22Rv1 (cell line): ENCODE measurements at regions not wholly inside any gene's neighbourhood (a gene's known extent, or its start where the extent isn't known, plus 50 kb on each side); places are given as distances from the start of the nearest gene placed in this dataset.

Source experiments
- ZFX ChIP-seq: fragments of 450-650 bp; IDR thresholded peaks from 2 replicates; pipeline ENCODE4 v1.6.1; 2017; ENCODE audit warnings: antibody characterized with exemption, borderline replicate concordance
- TF ChIP-seq, protein P1 (sequence below): fragments of 450-650 bp; IDR thresholded peaks from 2 replicates; pipeline ENCODE4 v1.5.1; 2017; ENCODE audit warnings: mild to moderate bottlenecking

DNA sequence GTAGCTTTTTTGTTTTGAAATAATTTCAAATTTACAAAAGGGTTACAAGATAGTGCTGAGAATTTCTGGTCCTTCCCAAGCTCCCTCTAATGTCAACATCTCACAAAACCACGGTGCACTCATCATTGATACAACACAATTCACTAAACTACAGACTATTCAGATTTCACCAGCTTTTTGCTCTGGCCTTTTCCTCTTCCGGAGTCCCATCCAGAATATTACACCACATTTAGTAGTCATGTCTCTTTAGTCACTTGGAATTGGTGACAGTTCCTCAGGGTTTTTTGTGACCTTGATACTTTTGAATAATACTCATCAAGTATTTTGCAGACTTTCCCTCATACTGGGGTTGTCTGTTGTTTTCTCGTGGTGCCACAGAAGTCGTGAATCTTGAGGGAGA, 484.0 kb downstream of the GADD45G start:
- TF ChIP-seq, protein P1, sequence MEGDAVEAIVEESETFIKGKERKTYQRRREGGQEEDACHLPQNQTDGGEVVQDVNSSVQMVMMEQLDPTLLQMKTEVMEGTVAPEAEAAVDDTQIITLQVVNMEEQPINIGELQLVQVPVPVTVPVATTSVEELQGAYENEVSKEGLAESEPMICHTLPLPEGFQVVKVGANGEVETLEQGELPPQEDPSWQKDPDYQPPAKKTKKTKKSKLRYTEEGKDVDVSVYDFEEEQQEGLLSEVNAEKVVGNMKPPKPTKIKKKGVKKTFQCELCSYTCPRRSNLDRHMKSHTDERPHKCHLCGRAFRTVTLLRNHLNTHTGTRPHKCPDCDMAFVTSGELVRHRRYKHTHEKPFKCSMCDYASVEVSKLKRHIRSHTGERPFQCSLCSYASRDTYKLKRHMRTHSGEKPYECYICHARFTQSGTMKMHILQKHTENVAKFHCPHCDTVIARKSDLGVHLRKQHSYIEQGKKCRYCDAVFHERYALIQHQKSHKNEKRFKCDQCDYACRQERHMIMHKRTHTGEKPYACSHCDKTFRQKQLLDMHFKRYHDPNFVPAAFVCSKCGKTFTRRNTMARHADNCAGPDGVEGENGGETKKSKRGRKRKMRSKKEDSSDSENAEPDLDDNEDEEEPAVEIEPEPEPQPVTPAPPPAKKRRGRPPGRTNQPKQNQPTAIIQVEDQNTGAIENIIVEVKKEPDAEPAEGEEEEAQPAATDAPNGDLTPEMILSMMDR = no peak
- TF ChIP-seq ZFX = no peak
